Cardiac fibroblast (primary cell): ENCODE measurements at regions not wholly inside any gene's neighbourhood (a gene's known extent, or its start where the extent isn't known, plus 50 kb on each side); places are given as distances from the start of the nearest gene placed in this dataset.

Experiments
- DNase-seq, 2 donors: peaks; one replicate each; pipeline versions ENCODE4 v3.0.0 to v3.0.0-alpha.2; 2010; ENCODE audit warnings: low read depth in 2 of 2
- H3K4me3 ChIP-seq, 2 donors: replicated peaks in 1 of 2; 1 replicate in 1 of 2; 2 replicates in 1 of 2; pipeline ENCODE4 v1.5.1; 2011; ENCODE audit warnings: low read depth in 2 of 2, low read length in 2 of 2, mild to moderate bottlenecking in 2 of 2, moderate library complexity in 1 of 2
- TF ChIP-seq, protein P1 (sequence below): IDR thresholded peaks from one replicate; pipeline ENCODE4 v1.5.1; 2011; ENCODE audit warnings: low read depth, mild to moderate bottlenecking, low read length, inconsistent platforms

DNA sequence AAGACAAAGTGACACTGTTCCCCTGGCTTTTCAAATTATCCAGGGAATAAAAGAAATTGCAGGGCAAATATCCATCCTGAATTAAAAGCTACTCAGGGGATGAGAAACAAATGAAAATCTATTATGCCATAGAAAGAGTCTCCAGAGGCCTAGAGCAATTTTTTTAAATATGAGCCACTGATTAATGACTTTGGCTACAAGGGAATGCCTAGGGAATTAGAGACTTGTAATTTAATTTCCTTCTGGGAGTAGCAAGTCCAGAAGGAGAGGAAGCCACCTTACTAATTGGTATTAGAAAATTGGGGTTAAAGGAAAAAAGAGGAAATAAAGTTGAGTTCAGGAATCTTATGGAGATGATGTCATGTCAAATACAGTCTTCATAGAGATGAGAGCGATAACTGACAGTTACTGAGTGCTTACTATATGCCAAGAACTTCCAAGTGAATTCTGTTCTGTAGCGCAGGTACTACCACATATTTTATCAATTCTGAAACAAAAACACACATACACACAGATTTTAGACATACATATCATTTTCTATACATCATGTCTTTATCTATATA lies 304.4 kb downstream of the DUSP6 start:
- TF ChIP-seq, protein P1, sequence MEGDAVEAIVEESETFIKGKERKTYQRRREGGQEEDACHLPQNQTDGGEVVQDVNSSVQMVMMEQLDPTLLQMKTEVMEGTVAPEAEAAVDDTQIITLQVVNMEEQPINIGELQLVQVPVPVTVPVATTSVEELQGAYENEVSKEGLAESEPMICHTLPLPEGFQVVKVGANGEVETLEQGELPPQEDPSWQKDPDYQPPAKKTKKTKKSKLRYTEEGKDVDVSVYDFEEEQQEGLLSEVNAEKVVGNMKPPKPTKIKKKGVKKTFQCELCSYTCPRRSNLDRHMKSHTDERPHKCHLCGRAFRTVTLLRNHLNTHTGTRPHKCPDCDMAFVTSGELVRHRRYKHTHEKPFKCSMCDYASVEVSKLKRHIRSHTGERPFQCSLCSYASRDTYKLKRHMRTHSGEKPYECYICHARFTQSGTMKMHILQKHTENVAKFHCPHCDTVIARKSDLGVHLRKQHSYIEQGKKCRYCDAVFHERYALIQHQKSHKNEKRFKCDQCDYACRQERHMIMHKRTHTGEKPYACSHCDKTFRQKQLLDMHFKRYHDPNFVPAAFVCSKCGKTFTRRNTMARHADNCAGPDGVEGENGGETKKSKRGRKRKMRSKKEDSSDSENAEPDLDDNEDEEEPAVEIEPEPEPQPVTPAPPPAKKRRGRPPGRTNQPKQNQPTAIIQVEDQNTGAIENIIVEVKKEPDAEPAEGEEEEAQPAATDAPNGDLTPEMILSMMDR: no peak
- no peak for DNase-seq
- H3K4me3 ChIP-seq: no peak overlapping the region

DNA sequence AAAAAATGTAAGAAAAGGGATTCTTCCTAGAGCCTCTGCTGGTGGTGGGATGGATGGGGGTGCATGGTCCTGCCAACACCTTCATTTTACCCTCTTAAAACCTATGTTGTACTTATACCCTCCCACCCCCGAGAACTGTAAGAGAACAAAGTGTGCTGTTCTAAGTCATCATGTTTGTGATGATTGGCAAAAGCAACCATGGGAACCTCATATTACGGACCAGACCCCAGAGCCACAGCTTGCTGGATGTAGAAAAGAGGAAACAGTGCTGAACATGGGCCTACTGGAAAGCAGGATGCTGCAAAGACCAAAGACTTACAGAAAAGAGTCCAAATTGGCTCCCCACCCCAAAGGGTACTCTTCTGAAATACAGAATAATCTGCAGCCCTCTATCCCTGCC lies 311.2 kb downstream of the DUSP6 start:
- TF ChIP-seq, protein P1: no peak
- DNase-seq: no peak
- no peak overlapping the region for H3K4me3 ChIP-seq

DNA sequence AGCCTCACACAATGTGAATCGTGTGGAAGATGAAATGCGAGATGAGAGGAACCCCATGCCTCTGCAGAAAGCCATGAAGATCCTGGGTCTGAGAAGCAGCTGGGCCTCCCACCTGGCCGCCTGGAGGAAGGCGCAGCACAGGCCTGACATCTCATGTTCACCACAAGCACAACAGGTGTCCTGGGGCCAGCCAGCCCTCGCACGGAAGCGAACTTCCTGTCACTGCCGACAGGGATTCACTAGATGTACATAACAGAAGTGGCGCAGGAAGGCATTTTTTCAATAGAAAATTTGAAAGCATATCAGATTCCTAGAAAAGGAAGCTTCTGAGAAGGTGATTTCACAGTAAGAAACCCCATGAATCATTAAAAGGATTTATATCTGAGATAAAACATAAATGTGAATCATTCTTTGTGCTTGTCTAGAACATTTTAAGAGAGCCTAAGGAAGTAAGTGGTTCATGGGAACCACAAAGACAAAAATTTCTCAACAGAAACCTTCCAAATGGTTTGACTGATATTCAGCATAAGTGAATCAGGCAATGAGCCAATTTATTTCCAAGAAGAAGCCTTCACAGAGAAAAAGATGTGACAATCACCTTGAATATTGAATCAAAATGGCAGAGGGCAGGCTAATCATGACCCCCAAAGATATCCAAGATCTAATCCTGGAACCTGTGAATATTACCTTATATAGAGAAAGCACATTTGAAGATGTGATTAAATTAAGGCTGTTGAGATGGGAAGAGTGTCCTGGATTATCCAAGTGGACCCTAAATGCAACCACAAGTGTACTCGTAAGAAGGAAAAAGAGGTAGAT lies 311.9 kb downstream of the DUSP6 start:
- H3K4me3 ChIP-seq: no peak overlapping the region
- peak; percentile 26 to 67 for DNase-seq
- TF ChIP-seq, protein P1: no peak

DNA sequence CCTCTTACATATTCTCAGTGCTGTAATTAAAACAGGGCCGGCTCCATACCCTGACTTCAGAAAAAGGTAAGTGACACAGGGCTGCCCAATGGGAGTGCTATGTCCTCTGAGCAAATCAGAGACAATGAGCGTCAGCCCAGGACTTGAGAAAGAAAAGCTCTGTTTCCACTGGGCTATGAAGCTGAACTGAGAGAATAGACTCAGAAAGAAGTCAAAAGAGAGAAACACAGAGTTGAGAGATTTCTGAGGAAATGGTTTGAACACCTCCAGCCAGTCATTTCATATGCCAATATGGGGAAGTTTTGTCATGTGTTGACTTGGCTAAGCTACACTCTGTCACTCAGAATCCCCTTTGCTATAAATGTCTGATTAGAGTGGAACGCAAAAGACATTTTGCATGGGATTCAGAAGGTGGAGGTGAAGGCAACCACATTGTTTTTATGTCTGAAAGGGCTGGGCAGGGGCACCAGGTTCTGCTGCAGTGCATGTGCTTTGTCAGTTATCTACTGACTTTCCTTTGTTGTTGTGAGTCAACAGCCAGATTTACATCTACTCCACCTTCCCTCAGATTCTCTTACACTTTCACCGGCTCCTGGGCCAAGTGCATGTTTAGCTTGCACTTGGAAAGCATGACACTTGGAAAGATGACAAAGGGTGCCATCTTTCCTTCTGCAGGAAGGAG lies 313.3 kb downstream of the DUSP6 start:
- no peak overlapping the region for H3K4me3 ChIP-seq
- TF ChIP-seq, protein P1: no peak
- no peak for DNase-seq

DNA sequence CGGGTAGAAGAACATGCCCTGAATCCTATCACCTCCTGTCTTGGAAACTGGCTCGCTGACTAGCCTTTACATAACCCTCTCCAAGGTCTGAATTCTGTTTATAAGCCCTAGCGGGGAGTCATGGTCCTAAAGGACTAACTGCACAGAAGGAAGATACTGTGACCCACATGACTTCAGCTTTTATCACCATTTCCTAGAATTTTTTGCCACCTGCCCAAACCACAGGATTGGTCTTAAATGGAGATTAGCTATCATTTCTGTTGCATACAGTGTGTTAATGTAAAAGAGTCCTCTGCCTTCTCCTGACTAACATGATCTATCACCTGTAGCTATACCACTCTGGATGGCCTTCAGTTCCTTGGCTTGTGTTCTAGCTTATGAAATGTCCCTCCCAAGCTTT lies 319.2 kb downstream of the DUSP6 start:
- TF ChIP-seq, protein P1: no peak
- no peak overlapping the region for H3K4me3 ChIP-seq
- no peak for DNase-seq

DNA sequence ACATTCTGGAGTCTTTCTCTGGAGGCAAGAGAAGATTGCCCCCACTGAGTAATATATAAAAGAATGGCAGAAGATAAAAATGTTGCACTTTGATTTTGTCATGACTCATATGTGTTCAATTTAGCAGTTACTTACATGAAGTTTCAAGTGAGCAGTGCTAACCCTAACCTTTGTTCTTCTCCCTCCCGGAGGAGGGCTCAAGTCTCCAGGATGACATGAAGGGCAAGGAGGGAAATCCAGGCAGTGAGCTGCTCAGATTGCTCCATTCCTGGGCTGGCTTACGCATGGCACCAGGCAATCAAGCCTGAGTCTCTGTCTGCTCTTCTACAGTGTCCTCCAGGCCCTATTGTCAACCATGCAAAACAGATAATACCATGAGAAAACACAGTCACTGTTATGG lies 322.3 kb downstream of the DUSP6 start:
- TF ChIP-seq, protein P1: no peak
- peak; percentile 17 to 19 for DNase-seq
- H3K4me3 ChIP-seq: no peak overlapping the region
